ENCODE measurements at regions not wholly inside any gene's neighbourhood (a gene's known extent, or its start where the extent isn't known, plus 50 kb on each side); places are given as distances from the start of the nearest gene placed in this dataset.
"Not testable (repeated sequence)": the region's sequence is repeated elsewhere in the genome, so short reads cannot be mapped to it uniquely, and the experiment has no call there.

DNA sequence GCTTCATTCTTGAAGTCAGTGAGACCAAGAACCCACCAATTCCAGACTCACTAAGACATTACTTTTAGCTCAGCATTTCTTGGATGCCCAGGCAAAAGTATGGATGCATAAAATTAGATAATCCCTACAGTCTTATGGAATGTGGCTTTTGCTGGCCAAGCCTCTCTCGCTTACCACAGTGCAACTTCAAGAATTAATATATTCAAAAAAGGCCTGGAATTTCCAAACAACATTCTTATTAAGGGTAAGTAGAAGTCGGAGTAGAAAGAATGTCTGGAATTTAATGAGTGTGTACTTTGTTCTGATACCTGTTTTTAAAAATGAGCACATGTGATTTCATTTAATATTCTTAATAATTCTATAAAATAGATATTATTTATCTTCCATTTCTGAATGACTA, 302.4 kb upstream of the TMTC4 start:
- DNase-seq, result no peak
- no peak overlapping the region for H3K56ac ChIP-seq (ENCODE audit: insufficient read length, low read depth, low read length)
- H3K14ac ChIP-seq (ENCODE audit: insufficient read depth, low read length), result no peak overlapping the region
- H4K5ac ChIP-seq (ENCODE audit: insufficient read length, low read depth, low read length), result no peak overlapping the region
- H3K36me3 Mint-ChIP-seq (ENCODE audit: insufficient read depth in 1 of 3, low read depth in 3 of 3), result peaks cover 0 to 8% (median 6%) of the 10 kb centered on the region in 3 experiments; a peak in 3 of 7 replicates
- H3K79me1 ChIP-seq (ENCODE audit: insufficient read depth, low read depth, low read length, poor library complexity, severe bottlenecking), result no peaks in the 10 kb centered on the region
- no peak overlapping the region for H3K4me2 ChIP-seq (ENCODE audit: insufficient read depth, insufficient read length, low read length)
- H3K27ac ChIP-seq (ENCODE audit: insufficient read length, low read depth, low read length), result no peak overlapping the region
- H2BK120ac ChIP-seq (ENCODE audit: low read depth, low read length, poor library complexity, severe bottlenecking), result no peak overlapping the region
- H3K27me3 Mint-ChIP-seq (ENCODE audit: low read depth), result no peaks in the 10 kb centered on the region; the same call in 1 of the 2 replicates
- no peak overlapping the region for H2AFZ ChIP-seq (ENCODE audit: low read length)
- TF ChIP-seq, protein P1, sequence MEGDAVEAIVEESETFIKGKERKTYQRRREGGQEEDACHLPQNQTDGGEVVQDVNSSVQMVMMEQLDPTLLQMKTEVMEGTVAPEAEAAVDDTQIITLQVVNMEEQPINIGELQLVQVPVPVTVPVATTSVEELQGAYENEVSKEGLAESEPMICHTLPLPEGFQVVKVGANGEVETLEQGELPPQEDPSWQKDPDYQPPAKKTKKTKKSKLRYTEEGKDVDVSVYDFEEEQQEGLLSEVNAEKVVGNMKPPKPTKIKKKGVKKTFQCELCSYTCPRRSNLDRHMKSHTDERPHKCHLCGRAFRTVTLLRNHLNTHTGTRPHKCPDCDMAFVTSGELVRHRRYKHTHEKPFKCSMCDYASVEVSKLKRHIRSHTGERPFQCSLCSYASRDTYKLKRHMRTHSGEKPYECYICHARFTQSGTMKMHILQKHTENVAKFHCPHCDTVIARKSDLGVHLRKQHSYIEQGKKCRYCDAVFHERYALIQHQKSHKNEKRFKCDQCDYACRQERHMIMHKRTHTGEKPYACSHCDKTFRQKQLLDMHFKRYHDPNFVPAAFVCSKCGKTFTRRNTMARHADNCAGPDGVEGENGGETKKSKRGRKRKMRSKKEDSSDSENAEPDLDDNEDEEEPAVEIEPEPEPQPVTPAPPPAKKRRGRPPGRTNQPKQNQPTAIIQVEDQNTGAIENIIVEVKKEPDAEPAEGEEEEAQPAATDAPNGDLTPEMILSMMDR (conservative IDR thresholded peaks at IDR 0.05), result no peak
- peaks cover 5 to 13% of the 10 kb centered on the region in 2 experiments; a peak in 4 of 5 replicates for H3K9me3 Mint-ChIP-seq
- no peaks in the 10 kb centered on the region for H3K27me3 ChIP-seq (ENCODE audit: insufficient read depth, low read length)
- H3K23ac ChIP-seq (ENCODE audit: insufficient read length, low read depth, low read length), result no peak overlapping the region
- peaks cover 0 to 5% of the 10 kb centered on the region in 2 experiments; a peak in 3 of 4 replicates for H3K4me1 Mint-ChIP-seq
- no peaks in the 10 kb centered on the region for H4K20me1 ChIP-seq (ENCODE audit: control insufficient read depth, insufficient read depth, insufficient read length)
- no peak overlapping the region for H4K91ac ChIP-seq (ENCODE audit: insufficient read length, low read depth, low read length)
- no CpG with 5 or more reads among the region's 2 CpGs for WGBS (ENCODE audit: extremely low coverage, insufficient read length, low lambda C conversion rate)
- H2BK5ac ChIP-seq (ENCODE audit: insufficient read length, low read length), result no peak overlapping the region
- H3K9me3 ChIP-seq (ENCODE audit: control insufficient read depth, low read depth, low read length), result no peaks in the 10 kb centered on the region
- no peak overlapping the region for H2BK15ac ChIP-seq (ENCODE audit: low read depth, low read length)
- H3K27ac Mint-ChIP-seq, result no peak overlapping the region; a peak in 1 of 7 replicates
- no peak overlapping the region for H2BK12ac ChIP-seq (ENCODE audit: insufficient read length, low read depth, low read length)
- no peaks in the 10 kb centered on the region for H3K79me2 ChIP-seq (ENCODE audit: insufficient read depth, low read length)
- no peaks in the 10 kb centered on the region for H3K23me2 ChIP-seq (ENCODE audit: insufficient read length, low read depth, low read length, poor library complexity, severe bottlenecking)
- no peak overlapping the region for H4K8ac ChIP-seq (replicated peaks; ENCODE audit: insufficient read length, low read depth, low read length)
- no peak overlapping the region for H2AK5ac ChIP-seq (ENCODE audit: insufficient read length, low read length)
- no peak overlapping the region for H3K4ac ChIP-seq (ENCODE audit: low read depth, low read length)
- no peak overlapping the region for H3T11ph ChIP-seq (ENCODE audit: low read length)
- H3K18ac ChIP-seq (ENCODE audit: insufficient read length, low read depth, low read length), result no peak overlapping the region
- no peak overlapping the region for H3K9ac ChIP-seq (ENCODE audit: extremely low read depth, insufficient read length, low read length)
- H2BK20ac ChIP-seq (ENCODE audit: low read depth, low read length, poor library complexity, severe bottlenecking), result no peak overlapping the region
- no peak overlapping the region for H3K4me3 Mint-ChIP-seq
- H3K4me1 ChIP-seq (ENCODE audit: insufficient read depth, low read length), result no peaks in the 10 kb centered on the region

DNA sequence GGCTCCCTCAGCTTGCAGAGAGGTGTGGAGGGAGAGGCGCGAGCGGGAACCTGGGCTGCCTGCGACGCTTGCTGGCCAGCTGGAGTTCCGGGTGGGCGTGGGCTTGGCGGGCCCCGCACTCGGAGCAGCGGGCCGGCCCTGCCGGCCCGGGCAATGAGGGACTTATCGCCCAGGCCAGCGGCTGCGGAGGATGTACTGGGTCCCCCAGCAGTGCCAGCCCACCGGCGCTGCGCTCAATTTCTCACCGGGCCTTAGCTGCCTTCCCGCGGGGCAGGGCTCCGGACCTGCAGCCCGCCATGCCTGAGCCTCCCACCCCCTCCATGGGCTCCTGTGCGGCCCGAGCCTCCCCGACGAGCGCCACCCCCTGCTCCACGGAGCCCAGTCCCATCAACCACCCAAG, 301.1 kb upstream of the TMTC4 start:
- H3K27ac Mint-ChIP-seq; H4K91ac ChIP-seq (ENCODE audit: insufficient read length, low read depth, low read length); H4K20me1 ChIP-seq (ENCODE audit: control insufficient read depth, insufficient read depth, insufficient read length); H3K9ac ChIP-seq (ENCODE audit: extremely low read depth, insufficient read length, low read length); H4K5ac ChIP-seq (ENCODE audit: insufficient read length, low read depth, low read length); H3K27me3 Mint-ChIP-seq (ENCODE audit: low read depth); H2AFZ ChIP-seq (ENCODE audit: low read length); H4K8ac ChIP-seq (replicated peaks; ENCODE audit: insufficient read length, low read depth, low read length); DNase-seq; H3K14ac ChIP-seq (ENCODE audit: insufficient read depth, low read length); H3K79me1 ChIP-seq (ENCODE audit: insufficient read depth, low read depth, low read length, poor library complexity, severe bottlenecking); H3K9me3 ChIP-seq (ENCODE audit: control insufficient read depth, low read depth, low read length); H3K4me1 Mint-ChIP-seq; H3K27me3 ChIP-seq (ENCODE audit: insufficient read depth, low read length); H2BK15ac ChIP-seq (ENCODE audit: low read depth, low read length); H3K23me2 ChIP-seq (ENCODE audit: insufficient read length, low read depth, low read length, poor library complexity, severe bottlenecking); H3T11ph ChIP-seq (ENCODE audit: low read length); H2BK12ac ChIP-seq (ENCODE audit: insufficient read length, low read depth, low read length); H3K79me2 ChIP-seq (ENCODE audit: insufficient read depth, low read length); H3K27ac ChIP-seq (ENCODE audit: insufficient read length, low read depth, low read length); H3K56ac ChIP-seq (ENCODE audit: insufficient read length, low read depth, low read length); H3K36me3 Mint-ChIP-seq (ENCODE audit: insufficient read depth in 1 of 3, low read depth in 3 of 3); H2BK120ac ChIP-seq (ENCODE audit: low read depth, low read length, poor library complexity, severe bottlenecking); H2AK5ac ChIP-seq (ENCODE audit: insufficient read length, low read length); H2BK5ac ChIP-seq (ENCODE audit: insufficient read length, low read length); H3K18ac ChIP-seq (ENCODE audit: insufficient read length, low read depth, low read length); H3K4me1 ChIP-seq (ENCODE audit: insufficient read depth, low read length); H3K4ac ChIP-seq (ENCODE audit: low read depth, low read length); H3K4me3 Mint-ChIP-seq; H3K23ac ChIP-seq (ENCODE audit: insufficient read length, low read depth, low read length); H2BK20ac ChIP-seq (ENCODE audit: low read depth, low read length, poor library complexity, severe bottlenecking); H3K4me2 ChIP-seq (ENCODE audit: insufficient read depth, insufficient read length, low read length): not testable (repeated sequence)
- no CpG with 5 or more reads among the region's 31 CpGs for WGBS (ENCODE audit: extremely low coverage, insufficient read length, low lambda C conversion rate)
- peaks cover 4 to 17% of the 10 kb centered on the region in 2 experiments; a peak in 4 of 5 replicates for H3K9me3 Mint-ChIP-seq

All from H9 (cell line).